H1 (cell line): ENCODE measurements at regions not wholly inside any gene's neighbourhood (a gene's known extent, or its start where the extent isn't known, plus 50 kb on each side); places are given as distances from the start of the nearest gene placed in this dataset.

Experiments
- GTF2F1 ChIP-seq: IDR thresholded peaks from 2 replicates; pipeline ENCODE4 v1.6.1; 2012; ENCODE audit warnings: low read depth, low read length, improper control_type of control experiment, borderline replicate concordance
- KDM5A ChIP-seq: fragments of 200-600 bp; IDR thresholded peaks from 2 replicates; pipeline ENCODE4 v1.7.1; 2012; ENCODE audit warnings: mild to moderate bottlenecking, low read length, inconsistent platforms, mixed read lengths
- PHF8 ChIP-seq: fragments of 200-600 bp; sonication (generic); conservative IDR thresholded peaks from 2 replicates; pipeline ENCODE4 v1.7.1; 2012; ENCODE audit warnings: low read depth, mild to moderate bottlenecking, inconsistent platforms, low read length, moderate library complexity
- YY1 ChIP-seq: IDR thresholded peaks from 2 replicates; pipeline ENCODE4 v1.6.1; 2011; ENCODE audit warnings: low read depth, mild to moderate bottlenecking, low read length

- TF ChIP-seq PHF8 (no peak), KDM5A (no peak), GTF2F1 (no peak), YY1 (no peak)
Measured at GRCh38 chr22:48357961-48358360, 1469.7 kb downstream of the BRD1 start (continued).
